Stimulated activated naive CD4-positive, alpha-beta T cell treated with Interleukin-2 at 50 U/mL for 16 hours (primary cell): ENCODE measurements at regions not wholly inside any gene's neighbourhood (a gene's known extent, or its start where the extent isn't known, plus 50 kb on each side); places are given as distances from the start of the nearest gene placed in this dataset.
"Not testable (repeated sequence)": the region's sequence is repeated elsewhere in the genome, so short reads cannot be mapped to it uniquely, and the experiment has no call there.

ENCODE experiments used
- DNase-seq: peaks from one replicate; lab custom pipeline; 2025; lab: John Stamatoyannopoulos, UW

DNA sequence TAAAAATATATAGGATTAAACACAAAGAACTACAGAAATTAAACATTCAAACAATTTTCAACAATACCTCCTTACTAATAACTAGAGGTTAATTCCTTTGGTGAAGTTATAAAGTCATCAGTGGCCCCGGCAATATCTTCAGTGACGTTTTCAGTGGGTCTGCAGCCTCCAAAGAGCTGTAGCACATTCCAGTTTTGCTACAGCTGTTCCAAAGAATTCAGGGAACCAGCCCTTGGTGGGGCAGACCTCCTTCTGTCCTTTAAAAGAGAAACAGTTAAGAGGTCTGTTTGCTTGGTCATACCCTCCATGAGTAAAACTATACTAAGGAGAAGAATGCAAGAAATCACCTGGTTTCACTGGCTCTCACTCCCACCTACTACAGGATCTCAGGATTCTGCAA lies 99.2 kb upstream of the ZDHHC17 start:
- no peak for DNase-seq

DNA sequence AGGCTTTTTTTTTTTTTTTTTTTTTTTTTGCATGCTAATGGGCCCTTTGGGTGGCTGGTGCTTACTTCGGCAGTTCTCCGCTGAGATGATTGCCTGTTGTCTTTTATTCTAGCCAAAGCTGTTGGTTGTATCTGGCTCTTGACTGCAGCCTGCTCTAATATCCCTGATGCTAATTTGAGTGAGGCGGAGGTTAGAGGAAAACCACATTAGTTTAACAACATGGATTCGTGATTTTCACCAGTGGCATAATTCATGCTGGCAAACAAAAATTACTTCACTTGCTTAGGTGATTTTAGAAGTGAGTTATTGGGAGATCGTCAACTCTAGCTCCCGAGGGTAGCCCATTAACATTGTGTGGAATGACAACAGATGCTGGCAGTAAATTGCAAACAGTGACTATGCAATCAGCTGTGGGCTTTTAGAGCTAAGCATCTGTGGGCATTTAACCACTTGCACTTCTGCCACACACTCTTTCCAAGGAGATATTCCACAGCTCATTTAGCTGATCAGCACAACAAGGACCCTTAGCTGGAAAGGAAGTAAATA lies 97.6 kb upstream of the ZDHHC17 start:
- DNase-seq: no peak

DNA sequence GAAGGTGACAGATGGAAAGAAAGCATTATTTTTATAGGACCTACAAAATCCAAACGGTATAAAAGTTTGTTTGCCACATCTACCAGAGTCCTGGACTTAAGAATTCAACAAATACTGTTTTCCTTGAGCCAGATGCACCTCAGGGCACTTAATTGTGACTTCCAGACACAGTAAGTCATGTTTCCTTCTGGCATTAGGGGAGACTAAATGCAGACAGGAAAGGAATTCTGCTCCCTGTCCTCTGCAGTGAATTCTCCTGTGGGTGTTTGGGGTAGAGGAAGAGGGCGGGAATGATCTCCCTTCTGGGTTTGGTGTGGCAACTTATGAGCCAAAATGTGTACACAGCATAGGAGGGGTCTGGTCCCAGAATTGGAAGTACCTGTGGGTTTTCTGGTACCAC lies 93.9 kb upstream of the ZDHHC17 start:
- DNase-seq: no peak

DNA sequence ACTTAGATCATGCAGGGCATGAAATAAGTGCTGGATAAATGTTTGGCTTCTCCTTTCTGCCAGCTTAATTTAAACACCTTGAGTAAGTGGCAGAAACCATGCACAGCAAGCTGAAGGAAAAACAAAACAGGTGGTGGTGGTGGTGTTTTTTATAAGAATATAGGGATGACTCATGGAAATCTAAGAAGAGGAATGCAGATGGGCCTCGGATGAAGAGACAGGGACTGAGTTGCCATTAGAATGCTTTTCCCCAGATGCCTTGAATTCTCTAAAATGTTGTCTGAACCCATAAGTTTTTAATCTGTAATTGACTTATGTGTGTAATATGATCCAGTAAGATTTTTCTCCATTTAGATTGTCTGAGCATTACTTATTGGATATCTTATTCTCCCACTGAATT lies 93.1 kb upstream of the ZDHHC17 start:
- no peak for DNase-seq

DNA sequence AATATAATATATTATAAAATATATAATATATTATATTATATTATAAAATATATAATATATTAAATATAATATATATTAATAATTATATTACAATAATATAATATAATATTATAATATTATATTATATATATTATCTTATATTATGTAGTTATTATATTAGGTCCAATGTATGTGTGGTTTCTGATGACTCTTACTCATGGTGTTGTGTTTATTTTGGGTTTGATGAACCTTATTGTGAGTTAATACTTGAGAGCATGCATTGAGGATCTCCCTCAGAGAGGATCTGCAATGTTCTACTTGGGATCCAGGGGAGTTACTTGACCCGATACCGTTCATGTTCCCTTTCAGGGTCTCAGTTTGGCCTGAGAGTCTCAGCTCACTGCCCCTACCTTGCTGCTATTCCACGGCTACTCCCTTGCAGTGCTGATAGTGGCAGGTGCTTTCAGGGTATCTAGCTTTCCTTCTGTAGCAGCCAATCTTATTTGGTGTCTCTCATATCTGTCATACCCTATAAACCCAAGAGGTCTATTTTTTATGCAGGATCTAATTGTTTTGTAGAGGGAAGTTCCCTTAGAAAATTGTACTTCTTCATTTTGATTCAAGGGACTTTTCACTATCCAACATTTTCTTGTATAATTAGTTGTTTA lies 89.1 kb upstream of the ZDHHC17 start:
- no peak for DNase-seq

DNA sequence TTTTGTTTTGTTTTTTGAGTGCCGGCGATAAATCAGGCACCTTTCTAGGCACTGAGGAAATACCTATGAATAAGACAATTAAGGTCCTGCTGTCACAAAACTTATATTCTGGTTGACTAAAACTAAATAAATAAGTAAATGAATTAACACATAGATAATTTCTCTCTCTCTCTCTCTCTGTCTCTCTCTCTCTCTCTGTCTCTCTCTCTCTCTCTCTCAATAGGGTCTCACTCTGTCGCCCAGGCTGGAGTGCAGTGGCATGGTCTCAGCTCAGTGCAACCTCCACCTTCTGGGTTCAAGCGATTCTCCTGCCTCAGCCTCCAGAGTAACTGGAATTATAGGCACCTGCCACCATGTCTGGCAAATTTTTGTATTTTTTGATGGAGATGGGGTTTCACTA lies 87.7 kb upstream of the ZDHHC17 start:
- DNase-seq: not testable (repeated sequence)

DNA sequence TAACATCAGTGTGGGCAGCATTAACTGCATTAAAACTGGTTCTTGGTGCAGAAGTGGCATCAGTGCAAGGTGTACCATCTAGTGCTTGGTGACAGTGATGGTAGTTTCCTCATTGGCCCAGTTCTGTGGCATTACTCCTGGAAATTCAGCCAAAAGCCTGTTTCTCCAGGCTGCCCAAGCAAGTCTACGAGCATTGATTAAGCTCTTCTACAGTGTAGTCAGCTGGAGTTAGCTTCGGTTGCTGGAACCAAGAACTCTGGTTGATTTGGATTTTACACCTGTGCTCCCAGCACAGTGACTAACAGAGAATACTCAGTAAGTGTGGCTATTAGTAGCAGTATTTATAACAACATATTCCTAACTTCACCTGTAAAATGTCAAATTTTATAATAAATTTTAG lies 84.9 kb upstream of the ZDHHC17 start:
- no peak for DNase-seq

DNA sequence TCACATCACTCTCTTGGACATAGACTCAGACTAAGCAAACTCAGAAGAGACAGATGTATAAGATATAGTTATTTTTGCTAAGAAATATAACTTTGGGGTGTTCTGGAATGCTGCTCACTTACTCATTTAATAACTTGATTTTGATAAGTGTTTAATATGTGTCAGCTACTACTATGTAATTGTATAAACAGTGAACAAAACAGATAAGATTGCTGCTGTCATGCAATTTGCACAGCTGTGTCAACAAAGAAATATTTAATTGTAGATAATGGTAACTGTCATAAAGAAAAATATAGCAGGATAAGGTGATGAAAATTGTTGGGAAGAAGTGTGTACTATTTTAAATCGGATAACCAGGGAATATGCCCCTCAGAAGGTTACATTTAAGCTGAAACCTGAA lies 84.1 kb upstream of the ZDHHC17 start:
- DNase-seq: no peak

DNA sequence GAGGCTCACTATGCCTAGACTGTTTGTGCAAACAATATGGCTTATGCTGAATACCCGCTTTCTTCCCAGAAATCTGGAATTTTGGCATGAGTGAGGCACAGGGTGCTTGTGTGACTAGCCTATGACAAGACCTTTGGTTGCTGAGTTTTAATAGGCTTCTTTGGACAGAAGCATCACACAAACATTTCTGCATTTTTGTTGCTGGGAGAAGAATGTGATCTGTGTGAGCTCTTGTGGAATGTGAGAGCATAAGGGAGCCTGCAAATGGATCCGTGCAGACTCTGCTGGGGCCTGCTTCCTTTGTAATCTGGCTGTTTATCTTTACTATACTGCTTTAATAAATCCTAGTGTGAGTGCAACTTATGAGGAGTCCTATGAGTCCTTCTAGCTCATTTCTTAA lies 83.0 kb upstream of the ZDHHC17 start:
- DNase-seq: no peak

DNA sequence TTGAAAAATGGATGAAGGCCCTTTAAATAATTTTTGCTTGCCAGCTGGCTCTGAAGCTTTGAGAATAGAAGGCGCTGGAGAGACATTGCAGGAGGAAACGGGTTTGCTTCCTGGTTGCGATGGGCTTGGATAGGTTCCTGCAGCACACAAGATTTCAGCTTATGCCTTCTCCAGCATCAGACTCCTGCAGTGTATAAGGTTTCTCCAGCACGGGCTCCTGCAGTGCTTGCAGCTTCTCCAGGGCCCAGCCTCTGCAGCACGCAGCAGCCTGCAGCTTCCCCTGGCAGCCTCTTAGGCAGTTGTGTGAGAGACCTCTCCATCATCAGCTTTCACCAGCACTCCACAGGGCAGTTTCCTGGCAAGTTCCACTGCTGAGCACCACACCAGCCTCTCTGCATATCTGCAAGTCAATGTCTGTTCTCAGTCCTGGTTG lies 78.7 kb upstream of the ZDHHC17 start:
- DNase-seq: no peak

DNA sequence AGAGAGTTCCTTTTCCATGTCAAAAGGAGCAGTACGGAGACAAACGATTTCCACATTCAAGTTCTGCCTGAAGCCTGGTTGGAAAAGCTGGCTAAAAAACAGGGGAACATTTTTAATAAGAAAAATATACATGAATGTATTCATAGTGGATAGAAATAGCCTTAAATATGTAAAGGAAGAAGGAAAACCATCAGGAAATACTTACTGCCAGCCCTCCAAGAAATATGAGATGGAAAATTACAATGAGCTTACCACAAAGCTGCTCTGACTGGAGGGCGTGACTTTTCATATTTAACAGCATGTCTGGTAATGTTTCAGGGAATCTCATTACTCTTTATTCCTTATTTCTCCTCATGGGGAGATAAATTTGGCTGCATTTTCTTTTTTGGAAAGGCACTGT lies 75.9 kb upstream of the ZDHHC17 start:
- no peak for DNase-seq

DNA sequence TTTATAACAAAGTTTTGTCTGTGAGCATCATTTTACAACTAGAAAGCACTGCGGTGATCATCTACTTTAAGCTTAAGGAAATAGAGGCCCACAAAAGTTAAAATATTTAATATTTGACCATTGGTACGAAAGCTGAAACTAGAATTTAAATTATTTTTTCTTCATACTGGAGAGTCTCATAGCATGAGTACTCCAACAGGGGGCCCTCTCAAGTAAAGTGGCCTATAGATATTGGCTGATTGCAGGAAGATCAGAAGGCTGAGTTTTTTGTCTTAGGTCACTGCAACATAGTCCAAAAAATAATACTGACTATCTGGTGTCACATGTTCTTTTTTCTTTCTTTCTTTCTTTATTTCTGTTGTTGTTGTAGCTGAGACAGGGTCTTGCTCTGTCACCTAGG lies 75.3 kb upstream of the ZDHHC17 start:
- no peak for DNase-seq

DNA sequence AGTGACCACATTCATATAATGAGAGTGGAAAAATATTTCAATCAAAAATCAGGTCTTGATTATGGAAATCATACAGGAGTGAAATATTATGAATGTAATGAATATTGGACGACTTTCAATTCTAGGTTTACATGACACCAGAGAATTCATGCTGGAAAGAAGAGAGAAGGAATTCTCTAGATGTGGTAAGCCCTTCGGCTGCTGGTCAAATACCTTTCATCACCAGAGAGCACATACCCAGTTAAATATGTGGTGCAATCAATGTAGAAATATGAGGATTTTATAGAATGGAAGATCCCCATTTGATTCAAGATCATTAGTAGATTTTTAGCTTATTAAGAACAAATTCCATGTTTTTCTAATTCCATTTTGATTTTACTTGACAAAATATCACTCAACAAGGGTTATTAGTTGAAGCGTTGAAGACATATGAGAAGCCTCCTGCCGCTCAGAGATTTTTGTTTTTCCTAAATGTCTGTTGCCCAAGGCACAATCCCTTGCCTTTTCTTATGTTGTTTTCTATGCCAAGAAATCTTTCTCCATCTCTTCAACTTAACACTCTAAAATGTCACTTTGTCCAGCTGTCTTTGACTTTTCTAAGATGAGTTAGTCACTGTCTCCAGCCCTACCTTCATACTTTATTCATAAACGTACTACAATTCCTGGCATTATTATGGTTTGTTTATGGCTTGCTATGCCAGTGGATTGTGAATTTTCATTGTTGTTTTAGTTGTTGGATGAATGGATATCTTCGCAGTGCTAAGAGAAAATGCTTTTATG lies 72.8 kb upstream of the ZDHHC17 start:
- no peak for DNase-seq

DNA sequence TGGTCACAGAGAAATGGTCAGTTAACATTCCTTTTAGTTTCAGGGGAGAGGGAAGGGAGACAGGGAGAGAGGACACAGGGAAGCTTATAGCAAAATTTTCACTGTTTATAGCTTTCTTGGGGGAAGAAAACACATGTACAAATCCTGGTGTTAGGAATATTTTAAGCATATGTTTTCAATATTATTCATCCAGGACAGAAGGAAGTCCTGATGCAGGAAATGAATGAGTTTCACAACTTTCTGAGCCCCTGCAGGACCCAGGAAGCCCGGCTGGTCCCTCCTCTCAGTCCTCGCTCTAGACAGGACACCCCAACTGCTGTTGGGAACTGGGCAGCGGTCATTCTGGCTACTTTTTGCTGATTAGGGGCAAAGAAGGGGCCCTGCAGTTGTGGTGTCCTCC lies 71.1 kb upstream of the ZDHHC17 start:
- no peak for DNase-seq

DNA sequence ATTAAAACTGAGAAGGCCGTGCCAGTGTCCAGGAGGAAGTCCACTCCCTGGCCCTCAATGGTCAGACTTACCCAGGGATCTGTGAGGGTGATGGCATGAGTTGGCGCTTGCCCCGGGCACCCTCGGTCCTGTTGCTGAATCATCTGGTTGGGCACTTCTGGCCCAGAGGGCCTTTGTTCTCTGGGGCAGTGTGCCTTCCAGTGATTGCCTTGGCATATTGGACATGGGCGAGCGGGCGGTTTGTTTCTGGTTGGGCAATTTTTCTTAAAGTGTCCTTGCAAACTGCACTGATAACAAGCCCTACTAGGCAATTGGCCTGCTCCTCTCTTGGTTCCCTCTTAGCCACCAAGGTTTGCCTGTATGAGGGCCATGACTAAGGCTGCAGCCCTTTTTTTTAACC lies 69.5 kb upstream of the ZDHHC17 start:
- no peak for DNase-seq

DNA sequence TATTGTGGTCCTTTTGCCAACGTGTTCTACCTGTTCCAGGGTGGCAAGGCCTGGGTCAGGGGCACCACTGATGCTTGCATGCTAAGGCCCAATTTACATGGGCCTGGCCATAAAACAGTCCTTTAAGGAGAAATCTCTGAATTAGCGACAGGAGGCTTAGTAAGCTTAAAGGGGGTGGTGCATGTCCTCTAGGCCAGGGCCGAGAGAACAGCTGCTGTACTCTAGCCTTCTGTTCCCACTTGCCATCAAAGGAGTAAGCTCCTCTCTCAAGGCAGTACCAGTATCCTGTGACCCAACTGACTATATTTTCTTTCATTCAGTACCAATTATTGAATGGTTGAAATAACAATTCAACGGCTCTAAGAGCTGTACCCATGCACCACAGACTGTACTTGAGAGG lies 67.7 kb upstream of the ZDHHC17 start:
- DNase-seq: no peak

DNA sequence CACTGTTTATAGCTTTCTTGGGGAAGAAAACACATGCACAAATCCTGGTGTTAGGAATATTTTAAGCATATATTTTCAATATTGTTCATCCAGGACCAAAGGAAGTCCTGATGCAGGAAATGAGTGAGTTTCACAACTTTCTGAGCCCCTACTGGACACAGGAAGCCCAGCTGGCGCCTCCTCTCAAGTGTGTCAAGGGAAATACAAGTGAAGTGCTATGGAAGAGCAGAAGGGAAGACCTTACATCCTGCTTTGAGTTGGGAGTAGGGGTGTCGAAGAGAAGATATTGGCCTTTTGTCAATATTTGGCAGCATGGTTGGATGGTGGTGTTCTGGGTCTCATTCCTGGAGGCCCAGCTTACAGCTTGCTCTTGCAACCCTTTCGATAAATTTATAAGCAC lies 66.1 kb upstream of the ZDHHC17 start:
- DNase-seq: no peak

DNA sequence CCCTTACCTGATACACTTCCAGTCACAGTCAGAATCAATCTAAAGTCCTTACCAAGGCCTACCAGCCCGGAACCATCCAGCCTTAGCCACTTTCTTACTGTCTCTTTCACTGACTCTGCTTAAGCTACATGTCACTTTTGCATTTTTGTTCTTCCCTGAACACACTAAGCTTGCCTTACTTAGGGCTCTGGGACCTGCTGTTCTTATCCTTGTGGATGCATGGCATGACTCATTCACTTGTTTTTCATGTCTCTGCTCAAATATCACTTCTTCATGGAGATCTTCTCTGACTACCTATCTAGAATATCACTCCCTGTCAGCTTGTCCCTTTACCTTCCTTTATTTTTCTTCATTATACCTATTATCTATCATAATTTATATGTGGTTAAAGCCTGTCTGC lies 65.6 kb upstream of the ZDHHC17 start:
- no peak for DNase-seq

DNA sequence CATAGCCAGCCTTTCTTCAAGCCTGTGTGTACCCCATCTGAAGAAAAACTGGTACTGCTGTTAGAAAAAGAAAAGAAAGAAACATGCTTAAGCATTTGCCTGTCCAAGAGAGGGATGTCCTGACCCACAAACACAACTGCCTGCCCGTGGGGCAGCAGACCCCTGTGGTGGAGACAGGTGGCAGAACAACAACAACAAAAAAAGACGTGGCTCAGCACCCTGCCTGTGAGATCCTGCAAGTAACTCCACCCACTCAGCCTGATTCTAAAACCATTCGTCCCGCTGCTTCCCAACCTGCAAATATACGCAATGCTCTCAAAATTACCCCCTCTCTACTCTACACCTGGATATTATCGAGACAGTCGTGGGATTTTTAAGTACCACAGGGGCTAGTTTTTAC lies 64.9 kb upstream of the ZDHHC17 start:
- no peak for DNase-seq

DNA sequence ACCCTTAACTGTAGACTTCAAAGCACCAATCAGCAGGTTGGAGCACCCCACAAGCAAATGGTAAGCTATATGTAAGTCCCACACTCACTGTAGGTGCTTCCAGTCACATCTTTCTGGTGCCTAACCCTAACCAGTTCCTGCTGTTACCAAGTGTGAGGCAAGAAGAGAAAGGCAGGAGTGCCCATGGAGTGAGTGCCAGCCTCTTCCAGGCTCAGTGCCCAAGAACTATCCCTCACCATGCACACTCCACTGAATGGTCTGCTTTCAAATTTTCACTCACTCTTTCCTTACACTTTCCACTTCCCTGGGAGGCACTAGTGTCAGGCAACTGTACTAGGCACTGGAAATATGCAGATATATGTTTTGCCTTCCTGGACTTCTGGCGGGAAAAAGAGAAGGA lies 62.2 kb upstream of the ZDHHC17 start:
- no peak for DNase-seq

DNA sequence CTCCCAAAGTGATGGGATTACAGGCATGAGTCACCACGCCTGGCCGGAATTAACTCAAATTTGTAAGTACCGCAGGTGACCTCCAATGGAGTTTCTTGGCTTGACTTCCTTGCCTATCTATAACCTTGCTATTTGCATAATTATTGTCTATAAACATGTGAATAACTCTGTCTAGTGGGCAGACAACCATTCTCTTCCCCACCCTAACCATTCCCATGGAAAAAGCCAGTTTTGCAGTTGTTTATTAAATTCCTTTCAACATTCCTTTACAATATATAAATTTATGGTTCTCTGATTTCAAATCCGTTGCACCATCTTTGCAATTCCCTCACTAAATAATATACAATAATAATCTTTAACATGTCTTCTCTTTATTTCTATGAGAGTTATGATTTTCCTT lies 61.0 kb upstream of the ZDHHC17 start:
- DNase-seq: no peak

DNA sequence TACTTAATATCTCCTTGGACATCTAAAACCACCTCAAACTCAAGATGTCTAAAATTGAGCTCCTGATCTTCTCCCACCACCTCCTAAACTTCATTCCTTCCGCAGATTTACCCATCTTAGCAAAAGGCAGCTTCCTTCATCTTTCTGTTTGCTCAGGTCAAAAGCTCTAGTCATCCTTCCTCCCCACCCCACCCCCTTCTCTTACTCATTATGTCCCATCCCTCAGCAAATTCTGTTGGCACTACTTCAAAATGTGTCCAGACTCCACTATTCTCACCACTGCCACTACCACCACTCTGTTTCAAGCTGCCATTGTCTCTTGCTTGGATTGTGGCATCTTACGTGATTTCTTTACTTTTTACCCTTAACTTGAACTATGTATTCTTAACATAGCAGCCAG lies 59.2 kb upstream of the ZDHHC17 start:
- DNase-seq: no peak

DNA sequence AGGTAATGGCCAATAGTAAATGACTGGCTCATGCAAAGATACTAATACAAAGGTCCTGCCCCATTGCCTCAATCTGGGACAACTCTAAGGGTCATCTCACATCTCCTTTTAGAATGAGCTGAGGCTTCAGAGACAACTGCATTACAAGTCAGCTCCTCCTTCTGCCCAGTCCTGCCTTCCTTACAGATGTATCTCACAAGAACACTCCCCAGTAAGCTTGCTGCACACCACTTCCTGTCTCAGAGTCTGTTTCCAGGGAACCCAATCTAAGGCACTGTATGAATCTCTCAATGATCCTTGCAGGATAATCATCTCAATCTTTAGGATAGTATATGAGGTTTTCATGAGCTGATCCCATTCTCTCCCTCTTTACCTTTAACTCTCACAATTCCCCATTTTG lies 57.8 kb upstream of the ZDHHC17 start:
- no peak for DNase-seq

DNA sequence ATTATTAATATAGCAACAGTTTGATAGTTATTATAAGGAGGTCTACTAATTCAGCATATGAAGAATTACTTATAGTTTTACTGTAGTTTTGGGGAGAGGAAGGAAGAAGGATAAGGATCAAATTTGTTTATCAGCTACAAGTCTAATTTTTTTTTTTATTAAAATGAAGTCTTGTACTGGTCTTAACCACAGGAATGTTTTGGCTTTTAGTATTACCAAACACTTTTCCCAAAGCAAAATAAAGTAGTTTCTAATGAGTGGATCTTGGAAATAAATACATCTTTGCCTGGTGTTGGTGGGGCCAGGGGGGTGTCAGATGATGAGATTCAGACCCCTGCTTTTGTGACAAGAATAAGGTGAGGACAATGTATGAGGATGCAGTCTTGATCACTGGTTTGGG lies 57.2 kb upstream of the ZDHHC17 start:
- no peak for DNase-seq
